BLaER1 (cell line): ENCODE measurements at regions not wholly inside any gene's neighbourhood (a gene's known extent, or its start where the extent isn't known, plus 50 kb on each side); places are given as distances from the start of the nearest gene placed in this dataset.
A peak's percentile ranks its signal among the peaks of the same experiment; 100 is the strongest.
"Not testable (repeated sequence)": the region's sequence is repeated elsewhere in the genome, so short reads cannot be mapped to it uniquely, and the experiment has no call there.

Source experiments
- H3K27ac ChIP-seq: shearing (Covaris generic); formaldehyde crosslinking; 2 replicates; pipeline ENCODE4 v1.8.1; 2022
- H3K27me3 ChIP-seq: shearing (Covaris generic); formaldehyde crosslinking; 2 replicates; pipeline ENCODE4 v1.8.1; 2022
- H3K36me3 ChIP-seq: shearing (Covaris generic); formaldehyde crosslinking; 2 replicates; pipeline ENCODE4 v1.8.1; 2022
- H3K4me1 ChIP-seq: shearing (Covaris generic); formaldehyde crosslinking; 2 replicates; pipeline ENCODE4 v1.8.1; 2022
- H3K4me2 ChIP-seq: shearing (Covaris generic); formaldehyde crosslinking; 2 replicates; pipeline ENCODE4 v1.8.1; 2022
- H3K4me3 ChIP-seq: shearing (Covaris generic); formaldehyde crosslinking; 2 replicates; pipeline ENCODE4 v1.8.1; 2022
- H3K9ac ChIP-seq: shearing (Covaris generic); formaldehyde crosslinking; 2 replicates; pipeline ENCODE4 v1.8.1; 2022
- H3K9me3 ChIP-seq: shearing (Covaris generic); formaldehyde crosslinking; 2 replicates; pipeline ENCODE4 v1.8.1; 2022
- H4K20me1 ChIP-seq: shearing (Covaris generic); formaldehyde crosslinking; 2 replicates; pipeline ENCODE4 v1.8.1; 2022
- Cebpa-rat ChIP-seq: shearing (Covaris generic); IDR thresholded peaks from 2 replicates; pipeline ENCODE4 v1.8.1; 2022

DNA sequence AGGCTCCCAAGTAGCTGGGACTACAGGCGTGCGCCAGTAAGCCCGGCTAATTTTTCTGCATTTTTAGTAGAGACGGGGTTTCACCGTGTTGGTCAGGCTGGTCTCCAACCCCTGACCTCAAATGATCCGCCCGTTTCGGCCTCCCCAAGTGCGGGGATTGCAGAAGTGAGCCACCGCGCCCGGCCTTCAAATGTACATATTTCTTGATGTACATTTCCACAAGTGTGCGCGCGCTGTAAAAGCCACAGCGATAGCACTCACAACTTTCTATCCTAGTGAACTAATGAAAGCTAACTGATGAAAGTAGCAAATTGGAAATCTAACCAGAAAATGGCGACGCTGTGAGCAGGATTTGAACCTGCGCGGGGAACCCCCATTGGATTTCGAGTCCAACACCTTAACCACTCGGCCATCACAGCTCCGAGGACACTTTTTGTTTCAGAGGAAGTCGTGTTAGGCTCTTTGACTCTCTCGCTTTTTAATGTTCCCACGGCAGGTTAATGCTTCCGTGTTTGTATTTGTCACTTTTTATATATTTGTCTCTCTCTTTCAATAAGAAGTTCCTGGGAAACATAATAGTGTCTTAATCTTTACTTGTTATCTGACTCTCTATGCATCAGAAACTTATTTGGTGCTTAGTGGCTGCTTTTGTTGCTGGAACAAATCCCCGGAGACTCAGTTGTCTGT lies 199.4 kb upstream of the ZNF184 start:
- Histone ChIP-seq H3K4me2 (no peak overlapping the region), H3K4me3 (no peak overlapping the region), H3K27me3 (peaks cover 67% of the 10 kb centered on the region), H3K9me3 (peaks cover 14% of the 10 kb centered on the region; the same call in 1 of the 2 replicates), H3K4me1 (peaks cover 6% of the 10 kb centered on the region; the same call in 1 of the 2 replicates), H3K9ac (no peak overlapping the region), H3K27ac (no peak overlapping the region), H4K20me1 (peaks cover 30% of the 10 kb centered on the region), H3K36me3 (no peaks in the 10 kb centered on the region)
- no peak for TF ChIP-seq Cebpa-rat

DNA sequence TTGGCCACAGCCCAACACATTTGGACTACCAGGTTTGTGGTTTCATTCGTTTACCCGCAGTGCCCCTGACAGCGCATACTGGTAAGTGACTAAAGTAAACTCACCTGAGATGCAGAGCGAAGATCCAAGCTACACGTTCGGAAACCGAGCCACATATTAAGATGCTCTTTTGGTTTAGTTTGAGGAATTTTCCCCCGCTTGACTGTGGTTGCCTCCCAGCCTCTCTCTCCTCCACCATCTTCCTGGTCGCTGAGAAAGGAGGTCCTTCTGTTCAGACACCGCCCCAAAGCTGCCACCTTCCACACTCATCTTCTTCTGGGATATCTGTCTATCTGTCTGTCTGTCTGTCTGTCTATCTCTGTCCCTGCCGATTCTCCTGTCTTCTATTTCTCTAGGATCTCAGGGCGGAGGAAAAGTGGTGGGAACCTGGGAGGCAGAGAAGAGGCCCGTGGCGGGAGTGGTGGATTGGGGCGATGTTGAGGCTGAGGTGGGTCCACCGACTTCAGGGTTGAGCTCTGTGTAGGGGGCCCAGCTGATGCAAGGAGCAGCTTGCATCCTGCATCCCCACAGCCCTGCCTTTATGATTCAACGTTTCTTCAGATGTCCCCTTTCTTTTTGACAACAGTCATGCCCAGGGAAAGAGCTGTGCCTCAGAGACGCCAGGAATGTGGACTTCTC lies 196.9 kb upstream of the ZNF184 start:
- H3K4me2 ChIP-seq, result peak overlapping the region; percentile 23
- H4K20me1 ChIP-seq, result peaks cover 33% of the 10 kb centered on the region
- H3K36me3 ChIP-seq, result no peaks in the 10 kb centered on the region
- H3K9ac ChIP-seq, result no peak overlapping the region
- peaks cover 82% of the 10 kb centered on the region for H3K27me3 ChIP-seq
- H3K9me3 ChIP-seq, result peaks cover 19% of the 10 kb centered on the region; the same call in 1 of the 2 replicates
- 0 out of 2 replicates have a peak overlapping the region, but pooled peaks have one; percentile 20 for H3K4me3 ChIP-seq
- peaks cover under 1% of the 10 kb centered on the region; the same call in 1 of the 2 replicates for H3K4me1 ChIP-seq
- no peak for TF ChIP-seq Cebpa-rat
- H3K27ac ChIP-seq, result no peak overlapping the region

DNA sequence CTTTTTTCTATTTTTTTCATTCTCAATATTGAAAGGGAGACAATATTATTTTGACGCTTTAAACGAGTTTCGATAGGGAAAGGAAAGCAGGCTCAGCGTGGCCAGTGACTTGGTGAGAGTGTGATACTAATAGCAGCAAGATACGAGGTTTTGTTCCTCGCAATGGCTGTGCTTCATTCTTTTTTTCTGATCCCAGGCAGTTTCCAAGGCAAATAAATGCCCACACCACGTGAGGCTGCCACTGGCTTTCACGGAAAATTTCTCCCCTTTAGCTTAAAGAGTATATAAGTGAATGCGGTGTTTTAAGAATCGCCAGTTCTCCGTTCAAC lies 196.4 kb upstream of the ZNF184 start:
- peaks cover 82% of the 10 kb centered on the region for H3K27me3 ChIP-seq
- H3K9ac ChIP-seq, result no peak overlapping the region
- peak overlapping the region; percentile 23 for H3K4me2 ChIP-seq
- no peak overlapping the region for H3K27ac ChIP-seq
- H3K4me3 ChIP-seq, result peak overlapping the region; percentile 20; the same call in 1 of the 2 replicates
- TF ChIP-seq Cebpa-rat, result no peak
- H3K9me3 ChIP-seq, result peaks cover 19% of the 10 kb centered on the region; the same call in 1 of the 2 replicates
- no peaks in the 10 kb centered on the region for H3K36me3 ChIP-seq
- H3K4me1 ChIP-seq, result no peaks in the 10 kb centered on the region
- peaks cover 33% of the 10 kb centered on the region for H4K20me1 ChIP-seq

GRCh38 chr6:27668442-27669294 lies 195.8 kb upstream of the ZNF184 start:
- Histone ChIP-seq H4K20me1 (peaks cover 33% of the 10 kb centered on the region), H3K36me3 (no peaks in the 10 kb centered on the region), H3K4me3 (peak overlapping the region; percentile 20; the same call in 1 of the 2 replicates), H3K9ac (no peak overlapping the region), H3K4me2 (peak overlapping the region; percentile 23), H3K27ac (no peak overlapping the region), H3K9me3 (peaks cover 19% of the 10 kb centered on the region; the same call in 1 of the 2 replicates), H3K4me1 (no peaks in the 10 kb centered on the region), H3K27me3 (peaks cover 79% of the 10 kb centered on the region)
- no peak for TF ChIP-seq Cebpa-rat

DNA sequence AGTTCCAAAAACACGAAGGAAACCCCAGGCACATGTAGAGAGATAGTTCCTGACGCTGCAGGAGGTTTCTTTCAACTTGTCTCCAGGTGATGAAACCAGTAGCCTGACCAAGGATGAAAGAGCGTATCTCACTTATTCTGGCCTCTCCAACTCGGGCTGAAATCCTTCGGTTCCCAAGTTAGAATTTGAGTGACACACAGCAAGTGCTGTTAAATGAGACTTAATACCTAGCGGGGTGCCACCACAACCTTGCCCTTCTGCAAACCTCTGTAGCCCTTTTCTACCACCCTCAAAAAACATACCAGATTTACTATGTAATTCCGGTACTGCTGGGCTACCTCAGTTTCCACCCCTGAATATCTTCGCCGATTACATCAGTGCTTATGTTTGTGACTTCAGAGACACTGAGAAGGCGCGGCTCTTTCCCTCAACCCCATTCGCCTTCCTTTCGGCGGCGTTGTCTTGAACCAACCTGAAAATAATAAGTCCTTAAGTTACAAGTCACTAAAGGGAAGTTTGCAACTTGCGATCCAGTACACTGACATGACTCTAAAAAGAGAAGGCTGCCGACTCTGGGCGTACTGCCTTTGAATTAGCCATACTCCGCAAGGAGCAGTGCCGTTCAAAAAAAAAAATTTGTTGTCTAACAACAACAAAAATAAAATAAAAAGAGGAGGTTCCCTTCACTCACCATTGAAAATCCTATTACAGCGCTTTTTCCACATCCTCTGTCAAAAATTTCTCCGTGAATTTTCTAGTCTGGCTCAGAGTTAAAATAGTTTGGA lies 194.9 kb upstream of the ZNF184 start:
- Histone ChIP-seq H3K27ac (no peak overlapping the region), H3K4me2 (peak overlapping the region; percentile 23), H3K36me3 (no peaks in the 10 kb centered on the region), H3K27me3 (peaks cover 71% of the 10 kb centered on the region), H3K4me3 (peak overlapping the region; percentile 20; the same call in 1 of the 2 replicates), H3K4me1 (no peaks in the 10 kb centered on the region), H3K9me3 (peaks cover 15% of the 10 kb centered on the region; the same call in 1 of the 2 replicates), H4K20me1 (peaks cover 33% of the 10 kb centered on the region), H3K9ac (no peak overlapping the region)
- no peak for TF ChIP-seq Cebpa-rat

DNA sequence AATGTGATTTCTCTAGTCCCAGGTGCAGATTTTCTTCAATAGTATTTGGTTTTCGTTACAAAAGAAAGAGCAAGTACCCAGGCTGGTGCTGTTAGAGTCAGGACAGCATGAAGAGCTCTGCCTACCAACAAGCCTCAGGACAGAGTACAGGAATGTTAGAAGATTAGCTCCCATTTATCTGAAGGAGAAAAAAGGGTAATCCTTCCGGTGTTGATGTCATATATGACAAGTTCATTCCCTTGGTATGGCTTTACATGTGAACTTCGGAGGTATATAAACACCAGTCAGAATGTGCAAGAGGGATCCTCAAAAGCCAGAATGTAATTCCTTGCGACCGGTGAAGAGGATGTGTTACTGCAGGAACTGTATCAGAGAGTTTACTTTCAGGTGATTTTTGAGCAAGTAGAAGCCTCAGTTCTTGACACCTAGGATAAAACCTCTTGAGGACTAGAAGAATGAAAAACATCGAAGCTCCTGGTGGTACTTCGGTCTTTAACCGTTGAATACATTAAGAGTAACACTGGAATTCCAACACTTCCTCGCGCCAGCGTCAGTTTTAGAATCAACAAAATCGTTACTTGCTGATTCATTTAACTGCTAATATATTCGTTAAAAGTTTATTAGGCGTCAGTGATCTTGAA lies 194.2 kb upstream of the ZNF184 start:
- Histone ChIP-seq H3K4me2 (no peak overlapping the region), H3K9me3 (peaks cover 8% of the 10 kb centered on the region; the same call in 1 of the 2 replicates), H3K9ac (no peak overlapping the region), H3K4me1 (no peaks in the 10 kb centered on the region), H3K36me3 (no peaks in the 10 kb centered on the region), H3K27ac (no peak overlapping the region), H3K4me3 (no peak overlapping the region), H3K27me3 (peaks cover 64% of the 10 kb centered on the region), H4K20me1 (peaks cover 33% of the 10 kb centered on the region)
- no peak for TF ChIP-seq Cebpa-rat

- peaks cover 8% of the 10 kb centered on the region for H4K20me1 ChIP-seq
These were observed 189.9 kb upstream of the ZNF184 start for GRCh38 chr6:27662769-27663168.

DNA sequence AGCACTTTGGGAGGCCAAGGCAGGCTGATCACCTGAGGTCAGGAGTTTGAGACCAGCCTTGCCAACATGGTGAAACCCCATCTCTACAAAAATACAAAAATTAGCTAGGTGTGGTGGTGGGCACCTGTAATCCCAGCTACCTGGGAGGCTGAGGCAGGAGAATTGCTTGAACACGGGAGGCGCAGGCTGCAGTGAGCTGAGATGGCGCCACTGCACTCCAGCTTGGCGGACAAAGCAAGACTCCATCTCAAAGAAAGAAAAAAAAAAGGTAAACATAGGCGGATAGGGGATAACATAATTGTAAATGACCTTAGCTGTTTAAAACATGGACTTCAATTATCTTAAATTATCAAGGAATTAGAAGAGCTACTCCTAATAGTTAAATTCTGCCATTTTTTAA lies 189.3 kb upstream of the ZNF184 start:
- H4K20me1 ChIP-seq, H3K36me3 ChIP-seq, H3K27ac ChIP-seq, H3K4me2 ChIP-seq, H3K4me1 ChIP-seq, H3K9ac ChIP-seq, H3K4me3 ChIP-seq: not testable (repeated sequence)
- H3K27me3 ChIP-seq, result peaks cover 14% of the 10 kb centered on the region
- H3K9me3 ChIP-seq, result peaks cover 16% of the 10 kb centered on the region; the same call in 1 of the 2 replicates

More at GRCh38 chr6:27662769-27663168, 189.9 kb upstream of the ZNF184 start:
- H3K9ac ChIP-seq, result no peak overlapping the region
- TF ChIP-seq Cebpa-rat, result no peak
- no peak overlapping the region for H3K27ac ChIP-seq
- H3K9me3 ChIP-seq, result peaks cover 12% of the 10 kb centered on the region; the same call in 1 of the 2 replicates
- no peaks in the 10 kb centered on the region for H3K36me3 ChIP-seq
- H3K27me3 ChIP-seq, result peaks cover 20% of the 10 kb centered on the region
- no peaks in the 10 kb centered on the region for H3K4me1 ChIP-seq
- no peak overlapping the region for H3K4me2 ChIP-seq
- no peak overlapping the region for H3K4me3 ChIP-seq

DNA sequence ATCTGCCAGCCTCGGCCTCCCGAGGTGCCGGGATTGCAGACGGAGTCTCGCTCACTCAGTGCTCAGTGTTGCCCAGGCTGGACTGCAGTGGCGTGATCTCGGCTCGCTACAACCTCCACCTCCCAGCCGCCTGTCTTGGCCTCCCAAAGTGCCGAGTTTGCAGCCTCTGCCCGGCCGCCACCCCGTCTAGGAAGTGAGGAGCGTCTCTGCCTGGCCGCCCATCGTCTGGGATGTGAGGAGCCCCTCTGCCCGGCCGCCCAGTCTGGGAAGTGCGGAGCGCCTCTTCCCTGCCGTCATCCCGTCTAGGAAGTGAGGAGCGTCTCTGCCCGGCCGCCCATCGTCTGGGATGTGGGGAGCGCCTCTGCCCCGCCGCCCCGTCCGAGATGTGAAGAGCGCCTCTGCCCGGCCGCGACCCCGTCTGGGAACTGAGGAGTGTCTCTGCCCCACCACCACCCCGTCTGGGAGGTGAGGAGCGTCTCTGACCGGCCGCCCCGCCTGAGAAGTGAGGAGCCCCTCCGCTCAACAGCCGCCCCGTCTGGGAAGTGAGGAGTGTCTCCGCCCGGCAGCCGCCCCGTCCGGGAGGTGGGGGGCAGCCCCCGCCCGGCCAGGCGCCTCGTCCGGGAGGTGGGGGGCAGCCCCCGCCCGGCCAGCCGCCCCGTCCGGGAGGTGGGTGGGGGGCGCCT lies 180.4 kb upstream of the ZNF184 start:
- H3K9me3 ChIP-seq, result peaks cover 33% of the 10 kb centered on the region
- not testable (repeated sequence) for H3K36me3 ChIP-seq, H3K4me2 ChIP-seq, H4K20me1 ChIP-seq, H3K4me3 ChIP-seq, H3K27ac ChIP-seq, H3K4me1 ChIP-seq, H3K27me3 ChIP-seq, H3K9ac ChIP-seq
